Panc1 (cell line): ENCODE measurements at regions not wholly inside any gene's neighbourhood (a gene's known extent, or its start where the extent isn't known, plus 50 kb on each side); places are given as distances from the start of the nearest gene placed in this dataset.

ENCODE experiments used
- POLR2AphosphoS5 ChIP-seq: IDR thresholded peaks from 2 replicates; pipeline ENCODE4 v1.6.1; 2012; ENCODE audit warnings: mild to moderate bottlenecking, low read depth, low read length, moderate library complexity
- TF ChIP-seq, protein P1 (sequence below): fragments of 450-650 bp; IDR thresholded peaks from 2 replicates; pipeline ENCODE4 v1.5.1; 2017; ENCODE audit warnings: mild to moderate bottlenecking

DNA sequence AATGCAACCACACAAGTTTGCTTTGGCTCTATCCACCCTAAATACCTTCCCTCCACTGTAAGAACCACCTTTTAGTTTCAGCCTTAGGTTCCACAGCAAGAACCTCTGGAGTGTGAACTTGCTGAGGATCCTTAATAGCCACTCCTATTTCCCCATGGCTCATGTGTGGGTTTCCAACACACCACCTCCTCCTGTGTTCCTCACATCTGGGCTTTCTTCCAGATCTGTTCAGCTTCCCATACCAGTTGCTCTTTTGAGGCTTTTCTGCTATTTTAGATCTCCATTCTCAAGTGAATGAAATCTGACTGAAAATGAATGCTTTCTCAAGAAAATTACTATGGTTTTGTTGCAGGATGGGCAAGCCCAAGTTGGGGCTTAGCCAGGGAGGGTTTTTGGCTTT is 104.8 kb upstream of the MIR17HG start:
- TF ChIP-seq, protein P1, sequence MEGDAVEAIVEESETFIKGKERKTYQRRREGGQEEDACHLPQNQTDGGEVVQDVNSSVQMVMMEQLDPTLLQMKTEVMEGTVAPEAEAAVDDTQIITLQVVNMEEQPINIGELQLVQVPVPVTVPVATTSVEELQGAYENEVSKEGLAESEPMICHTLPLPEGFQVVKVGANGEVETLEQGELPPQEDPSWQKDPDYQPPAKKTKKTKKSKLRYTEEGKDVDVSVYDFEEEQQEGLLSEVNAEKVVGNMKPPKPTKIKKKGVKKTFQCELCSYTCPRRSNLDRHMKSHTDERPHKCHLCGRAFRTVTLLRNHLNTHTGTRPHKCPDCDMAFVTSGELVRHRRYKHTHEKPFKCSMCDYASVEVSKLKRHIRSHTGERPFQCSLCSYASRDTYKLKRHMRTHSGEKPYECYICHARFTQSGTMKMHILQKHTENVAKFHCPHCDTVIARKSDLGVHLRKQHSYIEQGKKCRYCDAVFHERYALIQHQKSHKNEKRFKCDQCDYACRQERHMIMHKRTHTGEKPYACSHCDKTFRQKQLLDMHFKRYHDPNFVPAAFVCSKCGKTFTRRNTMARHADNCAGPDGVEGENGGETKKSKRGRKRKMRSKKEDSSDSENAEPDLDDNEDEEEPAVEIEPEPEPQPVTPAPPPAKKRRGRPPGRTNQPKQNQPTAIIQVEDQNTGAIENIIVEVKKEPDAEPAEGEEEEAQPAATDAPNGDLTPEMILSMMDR = no peak
- TF ChIP-seq POLR2AphosphoS5 = no peak
